ENCODE measurements at regions not wholly inside any gene's neighbourhood (a gene's known extent, or its start where the extent isn't known, plus 50 kb on each side); places are given as distances from the start of the nearest gene placed in this dataset.
"Not testable (repeated sequence)": the region's sequence is repeated elsewhere in the genome, so short reads cannot be mapped to it uniquely, and the experiment has no call there.

GRCh38 chrX:113849408-113849807 is 734.5 kb upstream of the HTR2C start:
- no peak overlapping the region for H3K4me3 ChIP-seq (ENCODE audit: low read length)
- H3K27me3 ChIP-seq (ENCODE audit: control insufficient read depth, insufficient read depth, low read length) = no peaks in the 10 kb centered on the region
- no peak for DNase-seq

GRCh38 chrX:113833096-113834055 is 750.5 kb upstream of the HTR2C start:
- Histone ChIP-seq H3K4me3 (ENCODE audit: low read length) (no peak overlapping the region), H3K4me1 (ENCODE audit: control insufficient read depth, insufficient read depth, low read length) (no peaks in the 10 kb centered on the region), H3K9me3 (ENCODE audit: control insufficient read depth, low read depth, low read length) (no peaks in the 10 kb centered on the region), H3K27ac (ENCODE audit: low read length) (no peak overlapping the region), H3K36me3 (ENCODE audit: control insufficient read depth, insufficient read depth, low read length) (no peaks in the 10 kb centered on the region), H3K27me3 (ENCODE audit: control insufficient read depth, insufficient read depth, low read length) (no peaks in the 10 kb centered on the region)
- no CpG with 5 or more reads among the region's 8 CpGs for WGBS (ENCODE audit: insufficient coverage, low lambda C conversion rate)
- no peak for DNase-seq

More at GRCh38 chrX:113849408-113849807, 734.5 kb upstream of the HTR2C start:
- H3K27ac ChIP-seq (ENCODE audit: low read length) = no peak overlapping the region
- H3K36me3 ChIP-seq (ENCODE audit: control insufficient read depth, insufficient read depth, low read length) = no peaks in the 10 kb centered on the region
- no peaks in the 10 kb centered on the region for H3K4me1 ChIP-seq (ENCODE audit: control insufficient read depth, insufficient read depth, low read length)
- no peaks in the 10 kb centered on the region for H3K9me3 ChIP-seq (ENCODE audit: control insufficient read depth, low read depth, low read length)

- no CpG with 5 or more reads among the region's 7 CpGs for WGBS (ENCODE audit: insufficient coverage, low lambda C conversion rate)
- no peaks in the 10 kb centered on the region for H3K36me3 ChIP-seq (ENCODE audit: control insufficient read depth, insufficient read depth, low read length)
- H3K4me1 ChIP-seq (ENCODE audit: control insufficient read depth, insufficient read depth, low read length) = no peaks in the 10 kb centered on the region
- no peaks in the 10 kb centered on the region for H3K27me3 ChIP-seq (ENCODE audit: control insufficient read depth, insufficient read depth, low read length)
- no peaks in the 10 kb centered on the region for H3K9me3 ChIP-seq (ENCODE audit: control insufficient read depth, low read depth, low read length)
- no peak overlapping the region for H3K4me3 ChIP-seq (ENCODE audit: low read length)
- no peak for DNase-seq
- no peak overlapping the region for H3K27ac ChIP-seq (ENCODE audit: low read length)
These were observed 755.4 kb upstream of the HTR2C start for GRCh38 chrX:113828470-113828869.

- Histone ChIP-seq H3K27me3 (ENCODE audit: control insufficient read depth, insufficient read depth, low read length) (no peaks in the 10 kb centered on the region), H3K4me1 (ENCODE audit: control insufficient read depth, insufficient read depth, low read length) (no peaks in the 10 kb centered on the region), H3K4me3 (ENCODE audit: low read length) (no peak overlapping the region), H3K9me3 (ENCODE audit: control insufficient read depth, low read depth, low read length) (no peaks in the 10 kb centered on the region), H3K36me3 (ENCODE audit: control insufficient read depth, insufficient read depth, low read length) (no peaks in the 10 kb centered on the region), H3K27ac (ENCODE audit: low read length) (no peak overlapping the region)
- no CpG with 5 or more reads among the region's 3 CpGs for WGBS (ENCODE audit: insufficient coverage, low lambda C conversion rate)
- DNase-seq = no peak
These were observed 765.5 kb upstream of the HTR2C start for GRCh38 chrX:113818346-113818745.

- no CpG with 5 or more reads among the region's 3 CpGs for WGBS (ENCODE audit: insufficient coverage, low lambda C conversion rate)
- H3K4me1 ChIP-seq (ENCODE audit: control insufficient read depth, insufficient read depth, low read length) = no peaks in the 10 kb centered on the region
- H3K36me3 ChIP-seq (ENCODE audit: control insufficient read depth, insufficient read depth, low read length) = no peaks in the 10 kb centered on the region
- no peak overlapping the region for H3K4me3 ChIP-seq (ENCODE audit: low read length)
- no peaks in the 10 kb centered on the region for H3K27me3 ChIP-seq (ENCODE audit: control insufficient read depth, insufficient read depth, low read length)
- no peaks in the 10 kb centered on the region for H3K9me3 ChIP-seq (ENCODE audit: control insufficient read depth, low read depth, low read length)
- DNase-seq = no peak
- no peak overlapping the region for H3K27ac ChIP-seq (ENCODE audit: low read length)
These were observed 779.1 kb upstream of the HTR2C start for GRCh38 chrX:113804819-113805218.

- Histone ChIP-seq H3K9me3 (ENCODE audit: control insufficient read depth, low read depth, low read length) (no peaks in the 10 kb centered on the region), H3K36me3 (ENCODE audit: control insufficient read depth, insufficient read depth, low read length) (no peaks in the 10 kb centered on the region), H3K4me3 (ENCODE audit: low read length) (no peak overlapping the region), H3K4me1 (ENCODE audit: control insufficient read depth, insufficient read depth, low read length) (no peaks in the 10 kb centered on the region), H3K27ac (ENCODE audit: low read length) (no peak overlapping the region), H3K27me3 (ENCODE audit: control insufficient read depth, insufficient read depth, low read length) (no peaks in the 10 kb centered on the region)
- no peak for DNase-seq
- WGBS (ENCODE audit: insufficient coverage, low lambda C conversion rate) = no CpG with 5 or more reads among the region's 3 CpGs
These were observed 779.6 kb upstream of the HTR2C start for GRCh38 chrX:113804291-113804690.

GRCh38 chrX:113802837-113803236 is 781.0 kb upstream of the HTR2C start:
- no peaks in the 10 kb centered on the region for H3K27me3 ChIP-seq (ENCODE audit: control insufficient read depth, insufficient read depth, low read length)
- H3K4me3 ChIP-seq (ENCODE audit: low read length) = no peak overlapping the region
- H3K27ac ChIP-seq (ENCODE audit: low read length) = no peak overlapping the region
- no CpG with 5 or more reads among the region's 4 CpGs for whole genome bisulfite sequencing (ENCODE audit: insufficient coverage, low lambda C conversion rate)
- no peak for DNase-seq
- no peaks in the 10 kb centered on the region for H3K36me3 ChIP-seq (ENCODE audit: control insufficient read depth, insufficient read depth, low read length)
- H3K4me1 ChIP-seq (ENCODE audit: control insufficient read depth, insufficient read depth, low read length) = no peaks in the 10 kb centered on the region
- H3K9me3 ChIP-seq (ENCODE audit: control insufficient read depth, low read depth, low read length) = no peaks in the 10 kb centered on the region

GRCh38 chrX:113800955-113801354 is 782.9 kb upstream of the HTR2C start:
- no peaks in the 10 kb centered on the region for H3K4me1 ChIP-seq (ENCODE audit: control insufficient read depth, insufficient read depth, low read length)
- H3K27ac ChIP-seq (ENCODE audit: low read length) = no peak overlapping the region
- DNase-seq = no peak
- H3K36me3 ChIP-seq (ENCODE audit: control insufficient read depth, insufficient read depth, low read length) = no peaks in the 10 kb centered on the region
- no peak overlapping the region for H3K4me3 ChIP-seq (ENCODE audit: low read length)
- H3K9me3 ChIP-seq (ENCODE audit: control insufficient read depth, low read depth, low read length) = no peaks in the 10 kb centered on the region
- no peaks in the 10 kb centered on the region for H3K27me3 ChIP-seq (ENCODE audit: control insufficient read depth, insufficient read depth, low read length)

- no peaks in the 10 kb centered on the region for H3K4me1 ChIP-seq (ENCODE audit: control insufficient read depth, insufficient read depth, low read length)
- no peaks in the 10 kb centered on the region for H3K27me3 ChIP-seq (ENCODE audit: control insufficient read depth, insufficient read depth, low read length)
- no peak for DNase-seq
- no peaks in the 10 kb centered on the region for H3K36me3 ChIP-seq (ENCODE audit: control insufficient read depth, insufficient read depth, low read length)
- H3K9me3 ChIP-seq (ENCODE audit: control insufficient read depth, low read depth, low read length) = no peaks in the 10 kb centered on the region
- no peak overlapping the region for H3K27ac ChIP-seq (ENCODE audit: low read length)
- H3K4me3 ChIP-seq (ENCODE audit: low read length) = no peak overlapping the region
- no CpG with 5 or more reads among the region's 4 CpGs for whole genome bisulfite sequencing (ENCODE audit: insufficient coverage, low lambda C conversion rate)
These were observed 790.3 kb upstream of the HTR2C start for GRCh38 chrX:113793563-113793962.

- no peaks in the 10 kb centered on the region for H3K9me3 ChIP-seq (ENCODE audit: control insufficient read depth, low read depth, low read length)
- no peaks in the 10 kb centered on the region for H3K4me1 ChIP-seq (ENCODE audit: control insufficient read depth, insufficient read depth, low read length)
- H3K27me3 ChIP-seq (ENCODE audit: control insufficient read depth, insufficient read depth, low read length) = no peaks in the 10 kb centered on the region
- 100% methylated on average over 1 of the region's 1 CpG for WGBS (ENCODE audit: insufficient coverage, low lambda C conversion rate)
- no peak for DNase-seq
- no peaks in the 10 kb centered on the region for H3K36me3 ChIP-seq (ENCODE audit: control insufficient read depth, insufficient read depth, low read length)
- H3K27ac ChIP-seq (ENCODE audit: low read length) = no peak overlapping the region
- H3K4me3 ChIP-seq (ENCODE audit: low read length) = no peak overlapping the region
These were observed 792.9 kb upstream of the HTR2C start for GRCh38 chrX:113790987-113791386.

GRCh38 chrX:113784754-113785153 is 799.1 kb upstream of the HTR2C start:
- H3K9me3 ChIP-seq (ENCODE audit: control insufficient read depth, low read depth, low read length); H3K27ac ChIP-seq (ENCODE audit: low read length); H3K27me3 ChIP-seq (ENCODE audit: control insufficient read depth, insufficient read depth, low read length); H3K4me1 ChIP-seq (ENCODE audit: control insufficient read depth, insufficient read depth, low read length); DNase-seq; H3K4me3 ChIP-seq (ENCODE audit: low read length); H3K36me3 ChIP-seq (ENCODE audit: control insufficient read depth, insufficient read depth, low read length): not testable (repeated sequence)
- WGBS (ENCODE audit: insufficient coverage, low lambda C conversion rate) = no CpG with 5 or more reads among the region's 6 CpGs

Data from large intestine (tissue), 3 donors.